SK-N-MC (cell line): ENCODE measurements at regions not wholly inside any gene's neighbourhood (a gene's known extent, or its start where the extent isn't known, plus 50 kb on each side); places are given as distances from the start of the nearest gene placed in this dataset.
"Not testable (repeated sequence)": the region's sequence is repeated elsewhere in the genome, so short reads cannot be mapped to it uniquely, and the experiment has no call there.

ENCODE experiments used
- DNase-seq: peaks from one replicate; pipeline ENCODE4 v3.0.0-alpha.2; 2011; ENCODE audit warnings: low read depth, low spot score
- H3K27ac ChIP-seq: fragments of 200-600 bp; sonication (generic); 2 replicates; pipeline ENCODE4 v1.5.1; 2016; ENCODE audit warnings: mixed run types
- H3K36me3 ChIP-seq: fragments of 200-600 bp; sonication (generic); 2 replicates; pipeline ENCODE4 v1.6.1; 2017; ENCODE audit warnings: antibody characterized with exemption, low read length, mixed read lengths; ENCODE audit not compliant: insufficient read depth
- H3K4me3 ChIP-seq: fragments of 200-600 bp; sonication (generic); 2 replicates; pipeline ENCODE4 v1.5.1; 2016
- H3K9ac ChIP-seq: fragments of 200-600 bp; sonication (generic); 2 replicates; pipeline ENCODE4 v1.8.0; 2017; ENCODE audit warnings: mixed run types, mixed read lengths; ENCODE audit not compliant: insufficient read length
- H3K9me3 ChIP-seq: fragments of 200-600 bp; sonication (generic); 2 replicates; pipeline ENCODE4 v1.6.1; 2017; ENCODE audit warnings: low read depth, mild to moderate bottlenecking, antibody characterized with exemption, low read length, moderate library complexity, mixed read lengths
- EZH2 ChIP-seq: fragments of 200-600 bp; sonication (generic); IDR thresholded peaks from one replicate; pipeline ENCODE4 v1.6.1; 2017; ENCODE audit warnings: antibody characterized with exemption
- FOXP2 ChIP-seq: optimal IDR thresholded peaks from 2 replicates; pipeline ENCODE3; 2011; ENCODE audit warnings: mild to moderate bottlenecking, moderate library complexity; ENCODE audit not compliant: insufficient read depth; ENCODE audit errors: extremely low read length, control extremely low read depth
- POLR2AphosphoS5 ChIP-seq: IDR thresholded peaks from 2 replicates; pipeline ENCODE4 v1.6.1; 2012; ENCODE audit warnings: mild to moderate bottlenecking, low read depth, low read length, borderline replicate concordance

- Histone ChIP-seq H3K36me3 (no peaks in the 10 kb centered on the region), H3K27ac (no peak overlapping the region), H3K9me3 (peaks cover 4% of the 10 kb centered on the region; the same call in 1 of the 2 replicates), H3K4me3 (no peak overlapping the region), H3K9ac (no peak overlapping the region)
- no peak for DNase-seq
- TF ChIP-seq EZH2 = no peak
These were observed 83.6 kb upstream of the SLC13A1 start for GRCh38 chr7:123283373-123283772.

GRCh38 chr7:123282181-123282580 lies 82.4 kb upstream of the SLC13A1 start:
- H3K9me3 ChIP-seq = no peaks in the 10 kb centered on the region
- no peak overlapping the region for H3K4me3 ChIP-seq
- H3K27ac ChIP-seq = no peak overlapping the region
- H3K9ac ChIP-seq = no peak overlapping the region
- H3K36me3 ChIP-seq = no peaks in the 10 kb centered on the region
- TF ChIP-seq EZH2 (no peak), POLR2AphosphoS5 (no peak), FOXP2 (no peak)
- no peak for DNase-seq

GRCh38 chr7:123279949-123280348 lies 80.2 kb upstream of the SLC13A1 start:
- peak; percentile 66 for DNase-seq
- TF ChIP-seq FOXP2 (peak; percentile 67), EZH2 (no peak)
- H3K36me3 ChIP-seq = no peaks in the 10 kb centered on the region
- no peak overlapping the region for H3K9ac ChIP-seq
- no peaks in the 10 kb centered on the region for H3K9me3 ChIP-seq
- peak overlapping the region; percentile 33; the same call in 1 of the 2 replicates for H3K4me3 ChIP-seq
- H3K27ac ChIP-seq = peak overlapping the region; percentile 67

- no peaks in the 10 kb centered on the region for H3K36me3 ChIP-seq
- TF ChIP-seq POLR2AphosphoS5 (no peak), EZH2 (no peak), FOXP2 (no peak)
- no peak overlapping the region for H3K27ac ChIP-seq
- no peak overlapping the region for H3K9ac ChIP-seq
- no peaks in the 10 kb centered on the region for H3K9me3 ChIP-seq
- no peak overlapping the region for H3K4me3 ChIP-seq
- no peak for DNase-seq
These were observed 75.4 kb upstream of the SLC13A1 start for GRCh38 chr7:123275036-123275753.

GRCh38 chr7:123273185-123273584 lies 73.4 kb upstream of the SLC13A1 start:
- H3K36me3 ChIP-seq = no peaks in the 10 kb centered on the region
- no peaks in the 10 kb centered on the region for H3K9me3 ChIP-seq
- H3K4me3 ChIP-seq = no peak overlapping the region
- DNase-seq = no peak
- H3K27ac ChIP-seq = no peak overlapping the region
- TF ChIP-seq EZH2 (no peak), FOXP2 (no peak), POLR2AphosphoS5 (no peak)
- no peak overlapping the region for H3K9ac ChIP-seq

- Histone ChIP-seq H3K9ac (no peak overlapping the region), H3K27ac (no peak overlapping the region), H3K36me3 (no peaks in the 10 kb centered on the region), H3K4me3 (no peak overlapping the region), H3K9me3 (no peaks in the 10 kb centered on the region)
- DNase-seq = no peak
- TF ChIP-seq POLR2AphosphoS5 = no peak
- no peak for TF ChIP-seq EZH2
- TF ChIP-seq FOXP2 = no peak
These were observed 72.1 kb upstream of the SLC13A1 start for GRCh38 chr7:123271856-123272255.

- TF ChIP-seq EZH2 (no peak), FOXP2 (no peak), POLR2AphosphoS5 (no peak)
- Histone ChIP-seq H3K9ac (no peak overlapping the region), H3K9me3 (no peaks in the 10 kb centered on the region), H3K4me3 (no peak overlapping the region), H3K36me3 (no peaks in the 10 kb centered on the region), H3K27ac (no peak overlapping the region)
- no peak for DNase-seq
These were observed 71.5 kb upstream of the SLC13A1 start for GRCh38 chr7:123271231-123271630.

GRCh38 chr7:123270570-123270969 lies 70.8 kb upstream of the SLC13A1 start:
- H3K27ac ChIP-seq = no peak overlapping the region
- no peaks in the 10 kb centered on the region for H3K9me3 ChIP-seq
- no peak for DNase-seq
- TF ChIP-seq POLR2AphosphoS5 (no peak), FOXP2 (no peak), EZH2 (no peak)
- H3K4me3 ChIP-seq = no peak overlapping the region
- H3K9ac ChIP-seq = no peak overlapping the region
- H3K36me3 ChIP-seq = no peaks in the 10 kb centered on the region

- Histone ChIP-seq H3K36me3 (no peaks in the 10 kb centered on the region), H3K9ac (no peak overlapping the region), H3K9me3 (no peaks in the 10 kb centered on the region), H3K27ac (no peak overlapping the region), H3K4me3 (no peak overlapping the region)
- TF ChIP-seq FOXP2 (no peak), EZH2 (no peak), POLR2AphosphoS5 (no peak)
- no peak for DNase-seq
These were observed 66.1 kb upstream of the SLC13A1 start for GRCh38 chr7:123265853-123266252.

- H3K4me3 ChIP-seq, H3K27ac ChIP-seq, H3K9me3 ChIP-seq, H3K9ac ChIP-seq, DNase-seq, H3K36me3 ChIP-seq: not testable (repeated sequence)
These were observed 65.1 kb upstream of the SLC13A1 start for GRCh38 chr7:123264820-123265219.
